Uterus (tissue), 2 donors: ENCODE measurements at regions not wholly inside any gene's neighbourhood (a gene's known extent, or its start where the extent isn't known, plus 50 kb on each side); places are given as distances from the start of the nearest gene placed in this dataset.

Experiments
- CTCF ChIP-seq, 4 experiments: fragments of 200-600 bp in 2 of 4; fragments of 450-650 bp in 2 of 4; sonication (generic) in 2 of 4; IDR thresholded peaks; one replicate each; pipeline ENCODE4 v1.5.1; 2016 to 2019; ENCODE audit warnings: antibody characterized with exemption in 4 of 4, mild to moderate bottlenecking in 2 of 4, moderate library complexity in 1 of 4
- POLR2A ChIP-seq, 2 donors: fragments of 450-650 bp; IDR thresholded peaks; one replicate each; pipeline ENCODE4 v1.6.1; 2016; ENCODE audit warnings: antibody characterized with exemption in 2 of 2, mild to moderate bottlenecking in 1 of 2, moderate library complexity in 1 of 2

- TF ChIP-seq POLR2A (IDR thresholded peaks at IDR 0.05), result no peak
- TF ChIP-seq CTCF (IDR thresholded peaks at IDR 0.05), result no peak
Measured at GRCh38 chr17:68100000-68100641, 64.6 kb downstream of the KPNA2 start.
